OCI-LY7 (cell line): ENCODE measurements at regions not wholly inside any gene's neighbourhood (a gene's known extent, or its start where the extent isn't known, plus 50 kb on each side); places are given as distances from the start of the nearest gene placed in this dataset.
"Not testable (repeated sequence)": the region's sequence is repeated elsewhere in the genome, so short reads cannot be mapped to it uniquely, and the experiment has no call there.

Experiments
- BruUV-seq: library from RNA; stranded (reverse); fragments of 400-500 nt; replicated peaks from 2 replicates; lab custom pipeline; 2021; lab: Mats Ljungman, UMichigan
- CTCF ChIA-PET: fragments of 300-600 bp; sonication (Branson Sonifier 250); formaldehyde crosslinking; loops from one replicate; lab custom pipeline; 2022; ENCODE audit warnings: antibody characterized with exemption; ENCODE audit not compliant: unreplicated experiment; lab: Charles Lee
- POLR2A ChIA-PET: fragments of 300-600 bp; sonication (Branson Sonifier 250); formaldehyde crosslinking; loops from one replicate; lab custom pipeline; 2022; ENCODE audit warnings: antibody characterized with exemption; lab: Charles Lee
- DNase-seq: peaks from one replicate; pipeline ENCODE4 v3.0.0-alpha.2; 2015; ENCODE audit warnings: low spot score
- H2AFZ ChIP-seq: fragments of 200-600 bp; sonication (generic), shearing (Covaris generic); 2 replicates; pipeline ENCODE4 v1.6.1; 2014; ENCODE audit warnings: mild to moderate bottlenecking, antibody characterized with exemption, low read length, moderate library complexity
- H3K27ac ChIP-seq: fragments of 200-600 bp; sonication (generic); 2 replicates; pipeline ENCODE4 v1.5.1; 2014; ENCODE audit warnings: mixed run types, low read depth, mild to moderate bottlenecking, moderate library complexity, low read length, inconsistent platforms; ENCODE audit not compliant: poor library complexity, severe bottlenecking
- H3K36me3 ChIP-seq: fragments of 200-600 bp; sonication (generic); 2 replicates; pipeline ENCODE4 v1.6.1; 2014; ENCODE audit warnings: mild to moderate bottlenecking, antibody characterized with exemption, low read length, moderate library complexity, mixed read lengths; ENCODE audit not compliant: insufficient read depth
- H3K4me1 ChIP-seq: fragments of 200-600 bp; sonication (generic); 2 replicates; pipeline ENCODE4 v1.5.1; 2014; ENCODE audit warnings: mild to moderate bottlenecking, low read length; ENCODE audit not compliant: insufficient read depth, poor library complexity, severe bottlenecking
- H3K4me2 ChIP-seq: fragments of 200-600 bp; sonication (generic); 2 replicates; pipeline ENCODE4 v1.6.1; 2014; ENCODE audit warnings: mild to moderate bottlenecking, low read length
- H3K4me3 ChIP-seq: fragments of 200-600 bp; sonication (generic); 2 replicates; pipeline ENCODE4 v1.5.1; 2014; ENCODE audit warnings: mild to moderate bottlenecking, low read depth, low read length; ENCODE audit not compliant: poor library complexity, severe bottlenecking
- H3K79me2 ChIP-seq: fragments of 200-600 bp; sonication (generic); 2 replicates; pipeline ENCODE4 v1.6.1; 2016; ENCODE audit warnings: low read depth, mild to moderate bottlenecking, low read length, moderate library complexity, mixed read lengths; ENCODE audit not compliant: insufficient read depth
- H3K9me2 ChIP-seq: fragments of 200-600 bp; sonication (generic); 2 replicates; pipeline ENCODE4 v1.6.1; 2016; ENCODE audit warnings: mild to moderate bottlenecking, low read length, mixed read lengths; ENCODE audit not compliant: insufficient read depth
- H3K9me3 ChIP-seq: fragments of 200-600 bp; sonication (generic); 2 replicates; pipeline ENCODE4 v1.6.1; 2014; ENCODE audit warnings: mild to moderate bottlenecking, mixed run types, low read length, mixed read lengths
- H4K20me1 ChIP-seq: fragments of 200-600 bp; sonication (generic); 2 replicates; pipeline ENCODE4 v1.6.1; 2014; ENCODE audit warnings: mild to moderate bottlenecking, antibody characterized with exemption, low read length, moderate library complexity, mixed read lengths; ENCODE audit not compliant: insufficient read depth
- EZH2phosphoT487 ChIP-seq: fragments of 200-600 bp; sonication (generic); IDR thresholded peaks from 2 replicates; pipeline ENCODE4 v1.6.1; 2018; ENCODE audit warnings: low read depth, borderline replicate concordance, mild to moderate bottlenecking, mixed run types, antibody characterized with exemption, low read length, moderate library complexity, mixed read lengths
- intact Hi-C: fragments of 100-400 bp; cut with micrococcal nuclease; formaldehyde crosslinking; loops from one replicate; pipeline ENCODE4 v1.10.0; 2022; ENCODE audit not compliant: unreplicated experiment
- TF ChIP-seq, protein P1 (sequence below): fragments of 200-600 bp; sonication (generic); conservative IDR thresholded peaks from 2 replicates; pipeline ENCODE4 v1.5.1; 2014; ENCODE audit warnings: mild to moderate bottlenecking, antibody characterized with exemption, low read length, moderate library complexity, mixed read lengths

DNA sequence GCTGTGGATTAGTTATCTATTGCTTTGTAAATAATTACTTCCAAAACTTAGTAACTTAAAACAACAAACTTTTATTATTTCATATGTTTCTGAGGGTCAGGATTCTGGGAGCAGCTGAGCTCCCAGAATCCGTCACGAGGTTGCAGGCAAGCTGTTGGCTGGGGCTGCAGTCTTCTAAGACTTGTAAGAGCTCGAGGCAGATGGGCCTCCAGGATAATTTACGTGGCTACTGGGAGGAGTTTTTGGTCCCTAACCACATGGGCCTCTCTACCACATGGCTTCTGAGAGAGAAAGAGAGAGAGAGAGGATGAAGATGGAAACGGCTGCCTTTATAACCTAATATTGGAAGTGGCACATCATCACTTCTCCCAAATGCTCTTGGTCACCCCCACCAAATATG is 64.9 kb upstream of the SULF2 start:
- H2AFZ ChIP-seq: no peak overlapping the region
- ChIA-PET CTCF (no interaction called here), POLR2A (no interaction called here)
- no peak overlapping the region for H3K4me2 ChIP-seq
- no TSS peak for BruUV-seq
- H3K9me3 ChIP-seq: no peaks in the 10 kb centered on the region
- H3K36me3 ChIP-seq: no peaks in the 10 kb centered on the region
- no peak overlapping the region for H3K4me3 ChIP-seq
- H3K9me2 ChIP-seq: no peaks in the 10 kb centered on the region
- H4K20me1 ChIP-seq: no peaks in the 10 kb centered on the region
- TF ChIP-seq EZH2phosphoT487: no peak
- TF ChIP-seq, protein P1, sequence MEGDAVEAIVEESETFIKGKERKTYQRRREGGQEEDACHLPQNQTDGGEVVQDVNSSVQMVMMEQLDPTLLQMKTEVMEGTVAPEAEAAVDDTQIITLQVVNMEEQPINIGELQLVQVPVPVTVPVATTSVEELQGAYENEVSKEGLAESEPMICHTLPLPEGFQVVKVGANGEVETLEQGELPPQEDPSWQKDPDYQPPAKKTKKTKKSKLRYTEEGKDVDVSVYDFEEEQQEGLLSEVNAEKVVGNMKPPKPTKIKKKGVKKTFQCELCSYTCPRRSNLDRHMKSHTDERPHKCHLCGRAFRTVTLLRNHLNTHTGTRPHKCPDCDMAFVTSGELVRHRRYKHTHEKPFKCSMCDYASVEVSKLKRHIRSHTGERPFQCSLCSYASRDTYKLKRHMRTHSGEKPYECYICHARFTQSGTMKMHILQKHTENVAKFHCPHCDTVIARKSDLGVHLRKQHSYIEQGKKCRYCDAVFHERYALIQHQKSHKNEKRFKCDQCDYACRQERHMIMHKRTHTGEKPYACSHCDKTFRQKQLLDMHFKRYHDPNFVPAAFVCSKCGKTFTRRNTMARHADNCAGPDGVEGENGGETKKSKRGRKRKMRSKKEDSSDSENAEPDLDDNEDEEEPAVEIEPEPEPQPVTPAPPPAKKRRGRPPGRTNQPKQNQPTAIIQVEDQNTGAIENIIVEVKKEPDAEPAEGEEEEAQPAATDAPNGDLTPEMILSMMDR: no peak
- DNase-seq: no peak
- no peaks in the 10 kb centered on the region for H3K79me2 ChIP-seq
- no peak overlapping the region for H3K27ac ChIP-seq
- intact Hi-C loops: no loop called here
- no peaks in the 10 kb centered on the region for H3K4me1 ChIP-seq

DNA sequence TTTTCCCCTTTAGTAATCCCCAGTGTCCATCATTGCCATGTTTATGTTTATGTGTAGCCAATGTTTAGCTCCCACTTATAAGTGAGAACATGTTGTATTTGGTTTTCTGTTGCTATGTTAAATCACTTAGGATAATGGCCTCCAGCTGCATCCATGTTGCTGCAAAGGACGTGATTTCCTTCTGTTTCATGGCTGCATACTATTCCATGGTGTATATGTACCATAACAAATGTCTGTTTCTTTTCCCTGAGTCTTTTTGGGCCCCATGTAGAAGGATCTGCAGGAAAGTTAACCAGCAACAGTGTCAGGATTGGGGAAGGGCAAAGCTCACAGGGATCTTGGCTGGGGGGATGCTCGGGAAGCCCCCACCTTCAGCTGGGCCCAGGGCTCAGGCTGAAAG is 64.3 kb upstream of the SULF2 start:
- TF ChIP-seq, protein P1: no peak
- TF ChIP-seq EZH2phosphoT487: no peak
- H3K9me2 ChIP-seq: no peaks in the 10 kb centered on the region

DNA sequence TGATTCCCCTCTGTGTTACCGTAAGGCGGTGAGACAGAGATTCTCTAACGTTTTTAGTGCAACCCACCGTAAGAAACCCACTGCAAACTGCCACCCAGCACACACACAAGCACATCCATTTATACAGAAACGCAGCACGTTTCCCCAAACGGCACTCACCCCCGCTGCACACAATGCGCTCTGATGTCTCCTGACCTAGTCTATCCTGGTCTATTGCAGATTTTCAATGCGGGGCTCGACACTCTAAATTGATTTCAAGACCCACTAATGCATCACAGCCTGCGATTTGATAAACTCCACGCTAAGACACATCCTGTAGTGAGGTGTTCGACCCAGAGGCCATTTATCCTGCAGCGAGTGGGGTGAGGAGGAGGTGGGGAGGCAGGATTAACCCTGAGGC is 63.7 kb upstream of the SULF2 start:
- no peaks in the 10 kb centered on the region for H3K36me3 ChIP-seq
- H3K4me2 ChIP-seq: no peak overlapping the region
- no peaks in the 10 kb centered on the region for H4K20me1 ChIP-seq
- ChIA-PET CTCF (no interaction called here), POLR2A (no interaction called here)
- no peak overlapping the region for H3K27ac ChIP-seq
- no TSS peak for BruUV-seq
- no peaks in the 10 kb centered on the region for H3K79me2 ChIP-seq
- no peaks in the 10 kb centered on the region for H3K9me3 ChIP-seq
- H2AFZ ChIP-seq: no peak overlapping the region
- no peaks in the 10 kb centered on the region for H3K9me2 ChIP-seq
- H3K4me1 ChIP-seq: no peaks in the 10 kb centered on the region
- no peak for DNase-seq
- intact Hi-C loops: no loop called here
- no peak overlapping the region for H3K4me3 ChIP-seq
- TF ChIP-seq, protein P1: no peak
- no peak for TF ChIP-seq EZH2phosphoT487

More for the DNA sequence above, 64.3 kb upstream of the SULF2 start:
- Histone ChIP-seq H3K4me2 (no peak overlapping the region), H3K27ac (no peak overlapping the region), H3K36me3 (no peaks in the 10 kb centered on the region), H3K9me3 (no peaks in the 10 kb centered on the region), H2AFZ (no peak overlapping the region), H4K20me1 (no peaks in the 10 kb centered on the region), H3K79me2 (no peaks in the 10 kb centered on the region), H3K4me3 (no peak overlapping the region), H3K4me1 (no peaks in the 10 kb centered on the region)
- ChIA-PET POLR2A (no interaction called here), CTCF (no interaction called here)
- intact Hi-C loops: no loop called here
- no peak for DNase-seq
- no TSS peak for BruUV-seq

DNA sequence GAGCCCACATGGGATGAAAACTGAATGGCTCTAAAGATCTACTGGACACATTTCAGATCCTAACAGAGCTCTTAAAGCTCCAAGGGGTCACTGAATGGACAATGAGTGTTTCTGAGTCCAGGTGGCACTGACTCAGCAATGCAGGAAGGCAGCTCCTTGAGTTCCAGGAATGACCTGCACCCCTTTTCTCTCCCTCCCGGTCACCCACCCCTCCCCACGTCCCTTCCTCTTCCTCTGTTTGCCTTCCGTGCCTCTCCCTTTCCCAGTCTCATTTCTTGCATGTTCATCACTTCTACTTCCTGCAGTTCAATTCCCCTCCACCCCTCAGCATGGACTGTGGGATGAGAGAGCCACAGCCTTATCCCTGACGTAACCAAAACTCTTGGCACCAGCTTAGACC is 63.3 kb upstream of the SULF2 start:
- H2AFZ ChIP-seq, H4K20me1 ChIP-seq, intact Hi-C loops, H3K36me3 ChIP-seq, H3K9me3 ChIP-seq, H3K4me3 ChIP-seq, H3K27ac ChIP-seq, H3K9me2 ChIP-seq, BruUV-seq, DNase-seq, H3K79me2 ChIP-seq, H3K4me2 ChIP-seq, H3K4me1 ChIP-seq, POLR2A ChIA-PET, CTCF ChIA-PET: not testable (repeated sequence)
